ENCODE measurements at regions not wholly inside any gene's neighbourhood (a gene's known extent, or its start where the extent isn't known, plus 50 kb on each side); places are given as distances from the start of the nearest gene placed in this dataset.

GRCh38 chr3:151971814-151972579 is 98.6 kb downstream of the SUCNR1 start:
- Histone ChIP-seq H3K9me3 (ENCODE audit: low read depth, low read length) (no peaks in the 10 kb centered on the region), H2AFZ (ENCODE audit: low read length) (no peak overlapping the region), H3K4me1 (ENCODE audit: insufficient read depth, low read length) (peaks cover 23% of the 10 kb centered on the region), H3K4me2 (ENCODE audit: insufficient read depth, low read length) (no peak overlapping the region), H3K36me3 (ENCODE audit: insufficient read depth, low read length) (no peaks in the 10 kb centered on the region), H4K20me1 (ENCODE audit: insufficient read depth, low read length) (no peaks in the 10 kb centered on the region), H3K27ac (ENCODE audit: low read depth, low read length) (no peak overlapping the region), H3K79me2 (ENCODE audit: insufficient read depth, low read length) (no peaks in the 10 kb centered on the region), H3K4me3 (ENCODE audit: insufficient read depth, low read length) (no peak overlapping the region), H3K27me3 (ENCODE audit: insufficient read depth, low read length) (no peaks in the 10 kb centered on the region)
- no peak for DNase-seq (ENCODE audit: insufficient read length, low spot score, missing footprints)
- TF ChIP-seq CTCF (IDR thresholded peaks at IDR 0.05; ENCODE audit: extremely low read depth, low read depth, low read length): no peak

- Histone ChIP-seq H3K27me3 (ENCODE audit: insufficient read depth, low read length) (no peaks in the 10 kb centered on the region), H2AFZ (ENCODE audit: low read length) (no peak overlapping the region), H3K9me3 (ENCODE audit: low read depth, low read length) (no peaks in the 10 kb centered on the region), H3K4me2 (ENCODE audit: insufficient read depth, low read length) (no peak overlapping the region), H3K4me1 (ENCODE audit: insufficient read depth, low read length) (peaks cover 23% of the 10 kb centered on the region), H3K4me3 (ENCODE audit: insufficient read depth, low read length) (no peak overlapping the region), H3K27ac (ENCODE audit: low read depth, low read length) (no peak overlapping the region), H3K79me2 (ENCODE audit: insufficient read depth, low read length) (no peaks in the 10 kb centered on the region), H4K20me1 (ENCODE audit: insufficient read depth, low read length) (no peaks in the 10 kb centered on the region), H3K36me3 (ENCODE audit: insufficient read depth, low read length) (no peaks in the 10 kb centered on the region)
- no peak for TF ChIP-seq CTCF (IDR thresholded peaks at IDR 0.05; ENCODE audit: extremely low read depth, low read depth, low read length)
- DNase-seq (ENCODE audit: insufficient read length, low spot score, missing footprints): peak; percentile 17
Observed at GRCh38 chr3:151974067-151974466, 100.6 kb downstream of the SUCNR1 start.

- H3K27ac ChIP-seq (ENCODE audit: low read depth, low read length): peak overlapping the region; percentile 80
- H3K4me3 ChIP-seq (ENCODE audit: insufficient read depth, low read length): peak overlapping the region; percentile 38
Observed at GRCh38 chr3:151976211-151977050, 103.0 kb downstream of the SUCNR1 start.

More at GRCh38 chr3:151976211-151977050, 103.0 kb downstream of the SUCNR1 start:
- H2AFZ ChIP-seq (ENCODE audit: low read length): peak overlapping the region; percentile 27
- no peaks in the 10 kb centered on the region for H3K27me3 ChIP-seq (ENCODE audit: insufficient read depth, low read length)
- no peaks in the 10 kb centered on the region for H3K9me3 ChIP-seq (ENCODE audit: low read depth, low read length)
- DNase-seq (ENCODE audit: insufficient read length, low spot score, missing footprints): peak; percentile 80
- H3K36me3 ChIP-seq (ENCODE audit: insufficient read depth, low read length): no peaks in the 10 kb centered on the region
- peak overlapping the region; percentile 71 for H3K4me2 ChIP-seq (ENCODE audit: insufficient read depth, low read length)
- no peaks in the 10 kb centered on the region for H3K79me2 ChIP-seq (ENCODE audit: insufficient read depth, low read length)
- H3K4me1 ChIP-seq (ENCODE audit: insufficient read depth, low read length): peaks cover 23% of the 10 kb centered on the region
- H4K20me1 ChIP-seq (ENCODE audit: insufficient read depth, low read length): no peaks in the 10 kb centered on the region
- no peak for TF ChIP-seq CTCF (IDR thresholded peaks at IDR 0.05; ENCODE audit: extremely low read depth, low read depth, low read length)
